Fibroblast of pulmonary artery (primary cell): ENCODE measurements at regions not wholly inside any gene's neighbourhood (a gene's known extent, or its start where the extent isn't known, plus 50 kb on each side); places are given as distances from the start of the nearest gene placed in this dataset.

Experiments
- DNase-seq: peaks from one replicate; pipeline ENCODE4 v3.0.0-alpha.2; 2010; ENCODE audit warnings: low read depth
- H3K4me3 ChIP-seq: replicated peaks from 2 replicates; pipeline ENCODE4 v1.5.1; 2011; ENCODE audit warnings: low read depth, mild to moderate bottlenecking, control low read depth, low read length, moderate library complexity
- TF ChIP-seq, protein P1 (sequence below): IDR thresholded peaks from 2 replicates; pipeline ENCODE4 v1.5.1; 2011; ENCODE audit warnings: mild to moderate bottlenecking, control low read depth, low read length, inconsistent platforms; ENCODE audit errors: missing control alignments

DNA sequence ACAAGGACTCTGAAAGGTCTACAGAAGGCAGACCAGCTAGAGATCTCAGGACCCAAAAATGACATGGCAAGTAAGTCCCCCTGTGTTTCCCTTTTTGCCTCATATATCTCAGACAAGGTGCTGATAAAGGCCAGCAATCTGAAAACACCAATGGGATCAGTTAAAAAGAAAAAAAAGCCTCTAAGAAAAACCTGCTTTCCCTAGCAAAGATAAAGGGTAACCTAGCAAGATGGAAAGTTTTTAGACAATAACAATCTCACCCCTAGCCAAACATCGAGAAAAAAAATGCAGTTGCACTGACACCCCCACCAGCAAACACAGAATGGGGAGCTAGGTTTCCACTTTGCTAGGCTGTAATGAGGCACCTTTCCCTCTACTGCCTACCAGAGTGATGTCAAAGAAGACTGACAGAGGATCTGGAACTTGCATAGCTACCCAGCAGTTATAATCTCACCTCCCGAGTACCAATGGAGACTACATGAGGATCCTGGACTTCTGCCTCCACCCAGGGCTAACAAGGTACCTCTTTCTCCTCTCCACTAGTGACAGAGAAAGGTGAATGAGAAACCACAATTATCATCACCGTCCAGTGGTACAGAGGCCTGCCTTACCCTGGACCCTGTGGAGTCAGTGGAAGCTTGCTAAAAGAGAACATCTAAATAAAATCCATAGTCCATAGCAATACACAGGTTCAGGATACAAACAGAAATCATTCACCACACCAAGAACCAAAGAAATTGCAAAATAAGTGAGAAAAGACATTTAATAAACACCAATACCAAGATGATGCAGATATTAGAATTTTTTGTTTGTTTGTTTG, 240.8 kb downstream of the ARHGAP12 start:
- TF ChIP-seq, protein P1, sequence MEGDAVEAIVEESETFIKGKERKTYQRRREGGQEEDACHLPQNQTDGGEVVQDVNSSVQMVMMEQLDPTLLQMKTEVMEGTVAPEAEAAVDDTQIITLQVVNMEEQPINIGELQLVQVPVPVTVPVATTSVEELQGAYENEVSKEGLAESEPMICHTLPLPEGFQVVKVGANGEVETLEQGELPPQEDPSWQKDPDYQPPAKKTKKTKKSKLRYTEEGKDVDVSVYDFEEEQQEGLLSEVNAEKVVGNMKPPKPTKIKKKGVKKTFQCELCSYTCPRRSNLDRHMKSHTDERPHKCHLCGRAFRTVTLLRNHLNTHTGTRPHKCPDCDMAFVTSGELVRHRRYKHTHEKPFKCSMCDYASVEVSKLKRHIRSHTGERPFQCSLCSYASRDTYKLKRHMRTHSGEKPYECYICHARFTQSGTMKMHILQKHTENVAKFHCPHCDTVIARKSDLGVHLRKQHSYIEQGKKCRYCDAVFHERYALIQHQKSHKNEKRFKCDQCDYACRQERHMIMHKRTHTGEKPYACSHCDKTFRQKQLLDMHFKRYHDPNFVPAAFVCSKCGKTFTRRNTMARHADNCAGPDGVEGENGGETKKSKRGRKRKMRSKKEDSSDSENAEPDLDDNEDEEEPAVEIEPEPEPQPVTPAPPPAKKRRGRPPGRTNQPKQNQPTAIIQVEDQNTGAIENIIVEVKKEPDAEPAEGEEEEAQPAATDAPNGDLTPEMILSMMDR: no peak
- DNase-seq: no peak
- no peak overlapping the region for H3K4me3 ChIP-seq

DNA sequence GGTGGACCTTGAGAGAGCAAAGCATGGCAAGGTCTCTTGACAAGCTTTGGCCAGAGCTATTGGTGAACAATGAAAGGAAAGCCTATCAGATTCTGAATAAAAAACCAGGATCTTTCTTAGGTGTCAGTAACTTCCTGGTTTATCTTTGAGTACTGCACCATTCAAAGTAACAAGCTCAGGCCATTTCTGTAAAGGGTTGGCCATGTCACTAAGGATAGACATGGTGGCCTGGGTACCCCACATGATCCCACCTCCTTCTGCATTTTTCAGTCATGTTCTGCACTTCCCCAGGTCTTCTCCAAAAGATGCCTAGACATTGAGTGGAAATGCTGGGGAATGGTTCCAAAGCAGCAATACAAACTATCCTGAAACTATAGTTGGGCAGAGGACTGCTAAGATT, 242.0 kb downstream of the ARHGAP12 start:
- no peak for DNase-seq
- no peak overlapping the region for H3K4me3 ChIP-seq
- TF ChIP-seq, protein P1: no peak

- no peak overlapping the region for H3K4me3 ChIP-seq
- DNase-seq: no peak
- TF ChIP-seq, protein P1: no peak
Observed at GRCh38 chr10:31683682-31684081, 244.9 kb downstream of the ARHGAP12 start.

DNA sequence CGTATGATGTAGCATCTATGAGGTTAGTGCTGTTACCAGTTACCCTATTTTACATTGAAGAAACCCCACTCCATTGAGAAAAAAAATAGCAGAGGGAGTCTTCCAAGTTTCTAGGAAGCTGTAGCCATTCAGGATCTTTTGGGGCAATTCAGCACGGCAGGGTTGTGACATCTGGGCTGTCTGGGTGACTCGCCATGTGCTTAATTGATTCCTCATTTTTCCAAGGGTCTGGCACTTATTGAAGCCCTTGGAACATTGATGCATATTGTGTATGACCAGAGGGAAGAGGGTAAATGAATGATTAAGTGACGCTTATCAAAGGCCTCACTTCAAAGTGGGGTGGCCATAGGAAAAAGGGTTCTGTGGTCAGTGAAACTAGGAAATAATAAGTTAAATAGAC, 248.7 kb downstream of the ARHGAP12 start:
- no peak for DNase-seq
- TF ChIP-seq, protein P1: no peak
- no peak overlapping the region for H3K4me3 ChIP-seq

GRCh38 chr10:31678575-31679516, 249.8 kb downstream of the ARHGAP12 start:
- TF ChIP-seq, protein P1: no peak
- no peak overlapping the region for H3K4me3 ChIP-seq
- no peak for DNase-seq

GRCh38 chr10:31678139-31678536, 250.5 kb downstream of the ARHGAP12 start:
- DNase-seq: no peak
- TF ChIP-seq, protein P1: no peak
- H3K4me3 ChIP-seq: no peak overlapping the region
